Activated CD8-positive, alpha-beta memory T cell treated with anti-CD3 and anti-CD28 coated beads for 36 hours (primary cell): ENCODE measurements at regions not wholly inside any gene's neighbourhood (a gene's known extent, or its start where the extent isn't known, plus 50 kb on each side); places are given as distances from the start of the nearest gene placed in this dataset.

Experiments
- CTCF ChIA-PET: fragments of 350-600 bp; sonication (Branson Sonifier 250); formaldehyde crosslinking; loops from one replicate; lab custom pipeline; 2021; ENCODE audit warnings: antibody characterized with exemption; lab: Charles Lee
- POLR2A ChIA-PET: fragments of 350-600 bp; sonication (Branson Sonifier 250); formaldehyde crosslinking; loops from one replicate; lab custom pipeline; 2021; ENCODE audit warnings: antibody characterized with exemption; lab: Charles Lee

GRCh38 chrY:7275014-7275413 lies 363.5 kb upstream of the AMELY start:
- ChIA-PET POLR2A (no interaction called here), CTCF (no interaction called here)

- ChIA-PET CTCF (no interaction called here), POLR2A (no interaction called here)
These were observed 362.9 kb upstream of the AMELY start for GRCh38 chrY:7274369-7274913.

GRCh38 chrY:7273587-7274203 lies 362.1 kb upstream of the AMELY start:
- POLR2A ChIA-PET: interaction anchor here (0.7 kb wide), 3 partner anchors 11 to 383 kb away, joined by 3 read pairs; no protein-coding TSS in a partner anchor
- CTCF ChIA-PET: no interaction called here

GRCh38 chrY:7272556-7273195 lies 361.1 kb upstream of the AMELY start:
- ChIA-PET POLR2A (interaction anchor here (0.7 to 1.0 kb wide), 4 partner anchors 9 to 382 kb away, joined by 3 read pairs; no protein-coding TSS in a partner anchor), CTCF (no interaction called here)

GRCh38 chrY:7263773-7264172 lies 352.2 kb upstream of the AMELY start:
- CTCF ChIA-PET: no interaction called here

GRCh38 chrY:7262531-7262930 lies 351.0 kb upstream of the AMELY start:
- POLR2A ChIA-PET: no interaction called here
- CTCF ChIA-PET: no interaction called here

More at GRCh38 chrY:7263773-7264172, 352.2 kb upstream of the AMELY start:
- POLR2A ChIA-PET: no interaction called here

GRCh38 chrY:7261254-7261653 lies 349.7 kb upstream of the AMELY start:
- CTCF ChIA-PET: no interaction called here

GRCh38 chrY:7240101-7240500 lies 328.5 kb upstream of the AMELY start:
- POLR2A ChIA-PET: interaction anchor here (0.9 kb wide), 1 partner anchor 33 kb away, joined by 3 read pairs; no protein-coding TSS in a partner anchor
- CTCF ChIA-PET: no interaction called here

More at GRCh38 chrY:7261254-7261653, 349.7 kb upstream of the AMELY start:
- POLR2A ChIA-PET: no interaction called here

- CTCF ChIA-PET: no interaction called here
- POLR2A ChIA-PET: no interaction called here
These were observed 300.4 kb upstream of the AMELY start for GRCh38 chrY:7211971-7212370.

GRCh38 chrY:7204456-7204855 lies 292.9 kb upstream of the AMELY start:
- CTCF ChIA-PET: no interaction called here
- POLR2A ChIA-PET: no interaction called here

GRCh38 chrY:7182591-7182990 lies 271.0 kb upstream of the AMELY start:
- ChIA-PET CTCF (no interaction called here), POLR2A (no interaction called here)

GRCh38 chrY:7177631-7178030 lies 266.1 kb upstream of the AMELY start:
- ChIA-PET CTCF (no interaction called here), POLR2A (no interaction called here)

- CTCF ChIA-PET: no interaction called here
- POLR2A ChIA-PET: no interaction called here
These were observed 257.9 kb upstream of the AMELY start for GRCh38 chrY:7169475-7169874.

GRCh38 chrY:7141477-7141876 lies 229.9 kb upstream of the AMELY start:
- CTCF ChIA-PET: no interaction called here
- POLR2A ChIA-PET: no interaction called here
